Vagina (tissue), 2 donors: ENCODE measurements at regions not wholly inside any gene's neighbourhood (a gene's known extent, or its start where the extent isn't known, plus 50 kb on each side); places are given as distances from the start of the nearest gene placed in this dataset.

Source experiments
- DNase-seq, 2 donors: peaks; one replicate each; pipeline ENCODE4 v3.0.0-alpha.2; 2017; ENCODE audit errors: extremely low spot score in 2 of 2
- H3K27ac ChIP-seq: fragments of 200-600 bp; sonication (generic); one replicate; pipeline ENCODE4 v1.5.1; 2019
- H3K27me3 ChIP-seq: fragments of 200-600 bp; sonication (generic); one replicate; pipeline ENCODE4 v1.5.1; 2019
- H3K36me3 ChIP-seq, 2 donors: fragments of 200-600 bp; sonication (generic); one replicate each; pipeline ENCODE4 v1.5.1; 2017 to 2019
- H3K4me1 ChIP-seq: fragments of 200-600 bp; sonication (generic); one replicate; pipeline ENCODE4 v1.5.1; 2019
- H3K4me3 ChIP-seq, 2 donors: fragments of 200-600 bp; sonication (generic); 1 replicate in 1 of 2; 2 replicates in 1 of 2; pipeline ENCODE4 v1.5.1; 2016 to 2019
- H3K9me3 ChIP-seq: fragments of 200-600 bp; sonication (generic); one replicate; pipeline ENCODE4 v1.5.1; 2019
- POLR2A ChIP-seq, 2 donors: fragments of 450-650 bp; IDR thresholded peaks; one replicate each; pipeline ENCODE4 v1.6.1; 2017; ENCODE audit warnings: antibody characterized with exemption in 2 of 2, mild to moderate bottlenecking in 2 of 2, moderate library complexity in 2 of 2
- POLR2AphosphoS5 ChIP-seq, 2 donors: sonication (generic); formaldehyde crosslinking; IDR thresholded peaks; one replicate each; pipeline ENCODE4 v1.9.0; 2017; ENCODE audit warnings: antibody characterized with exemption in 2 of 2, mild to moderate bottlenecking in 2 of 2, low read depth in 1 of 2; ENCODE audit not compliant: insufficient read depth in 1 of 2
- intact Hi-C: fragments of 100-400 bp; cut with DNase I; formaldehyde crosslinking; loops from one replicate; pipeline ENCODE4 v1.15.1; 2023
- TF ChIP-seq, protein P1 (sequence below), 3 experiments: fragments of 450-650 bp in 2 of 3; fragments of 200-600 bp in 1 of 3; sonication (generic) in 1 of 3; IDR thresholded peaks; one replicate each; pipeline ENCODE4 v1.5.1; 2017 to 2019; ENCODE audit warnings: antibody characterized with exemption in 3 of 3, mild to moderate bottlenecking in 2 of 3, moderate library complexity in 2 of 3

DNA sequence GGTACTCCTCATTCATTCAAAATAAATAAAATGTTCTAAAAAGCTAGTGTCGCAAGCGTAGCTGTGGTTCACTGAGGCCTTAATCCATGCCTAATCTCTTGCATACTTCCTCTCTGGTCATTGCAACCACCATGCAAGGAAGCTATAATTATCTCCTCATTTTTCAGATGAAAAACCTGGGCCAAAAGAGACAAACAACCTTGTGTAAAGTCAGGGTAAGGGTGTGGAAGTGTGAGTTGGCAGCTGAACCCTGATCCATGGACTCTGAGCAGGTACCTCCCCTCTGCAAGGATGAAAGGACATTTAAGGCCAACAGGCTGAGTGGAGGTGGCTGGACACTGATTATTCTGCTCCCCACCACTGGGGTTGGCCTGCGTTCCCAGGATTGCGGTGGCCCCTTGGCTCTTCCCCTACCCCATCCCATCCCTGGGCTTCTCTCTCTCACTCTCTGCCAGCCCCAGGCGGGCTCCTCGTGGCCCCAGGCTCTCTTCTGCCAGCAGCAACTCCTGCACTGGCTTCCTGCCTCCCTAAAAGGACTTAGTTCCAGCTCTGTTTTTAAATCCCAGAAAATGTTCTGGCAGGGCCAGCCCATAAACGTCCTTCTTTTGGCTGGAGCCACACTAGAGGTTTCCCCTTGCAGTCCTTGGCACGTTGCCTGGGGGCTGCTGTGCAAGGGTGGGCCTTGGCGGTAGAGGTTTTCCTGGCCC is 72.0 kb upstream of the AFF3 start:
- Histone ChIP-seq H3K9me3 (no peaks in the 10 kb centered on the region), H3K36me3 (no peaks in the 10 kb centered on the region), H3K27ac (no peak overlapping the region), H3K27me3 (no peaks in the 10 kb centered on the region), H3K4me3 (no peak overlapping the region), H3K4me1 (peaks cover 28% of the 10 kb centered on the region)
- DNase-seq, result peak in 1 of 2 donors; percentile 69
- TF ChIP-seq POLR2A (IDR thresholded peaks at IDR 0.05), result no peak
- TF ChIP-seq POLR2AphosphoS5 (IDR thresholded peaks at IDR 0.05; ENCODE audit: insufficient read depth in 1 of 2, low read depth in 1 of 2), result peak in 1 of 2 donors; percentile 13
- TF ChIP-seq, protein P1, sequence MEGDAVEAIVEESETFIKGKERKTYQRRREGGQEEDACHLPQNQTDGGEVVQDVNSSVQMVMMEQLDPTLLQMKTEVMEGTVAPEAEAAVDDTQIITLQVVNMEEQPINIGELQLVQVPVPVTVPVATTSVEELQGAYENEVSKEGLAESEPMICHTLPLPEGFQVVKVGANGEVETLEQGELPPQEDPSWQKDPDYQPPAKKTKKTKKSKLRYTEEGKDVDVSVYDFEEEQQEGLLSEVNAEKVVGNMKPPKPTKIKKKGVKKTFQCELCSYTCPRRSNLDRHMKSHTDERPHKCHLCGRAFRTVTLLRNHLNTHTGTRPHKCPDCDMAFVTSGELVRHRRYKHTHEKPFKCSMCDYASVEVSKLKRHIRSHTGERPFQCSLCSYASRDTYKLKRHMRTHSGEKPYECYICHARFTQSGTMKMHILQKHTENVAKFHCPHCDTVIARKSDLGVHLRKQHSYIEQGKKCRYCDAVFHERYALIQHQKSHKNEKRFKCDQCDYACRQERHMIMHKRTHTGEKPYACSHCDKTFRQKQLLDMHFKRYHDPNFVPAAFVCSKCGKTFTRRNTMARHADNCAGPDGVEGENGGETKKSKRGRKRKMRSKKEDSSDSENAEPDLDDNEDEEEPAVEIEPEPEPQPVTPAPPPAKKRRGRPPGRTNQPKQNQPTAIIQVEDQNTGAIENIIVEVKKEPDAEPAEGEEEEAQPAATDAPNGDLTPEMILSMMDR (IDR thresholded peaks at IDR 0.05), result no peak
- intact Hi-C loops, result no loop called here

DNA sequence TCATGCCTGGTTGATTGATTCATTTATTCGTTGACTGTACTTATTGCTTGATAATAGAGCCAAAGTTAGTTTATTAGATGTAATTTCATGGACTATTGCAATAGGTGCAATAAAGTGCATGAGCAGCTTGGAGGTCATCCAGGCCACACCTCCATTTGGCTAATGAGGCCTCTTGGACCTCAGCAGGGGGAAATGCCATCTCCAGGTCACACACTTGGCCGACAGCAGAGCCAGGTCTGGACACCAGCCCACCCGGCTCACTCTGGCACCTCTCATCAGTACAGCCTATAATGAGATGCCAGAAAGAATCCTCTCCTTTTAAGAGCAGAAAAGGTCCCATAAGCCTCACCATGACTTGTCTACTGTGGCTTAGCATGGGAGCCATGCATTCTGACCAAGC is 71.2 kb upstream of the AFF3 start:
- Histone ChIP-seq H3K4me3 (no peak overlapping the region), H3K9me3 (no peaks in the 10 kb centered on the region), H3K27ac (no peak overlapping the region), H3K27me3 (no peaks in the 10 kb centered on the region), H3K4me1 (peaks cover 28% of the 10 kb centered on the region), H3K36me3 (no peaks in the 10 kb centered on the region)
- intact Hi-C loops, result no loop called here
- DNase-seq, result no peak
- TF ChIP-seq, protein P1 (IDR thresholded peaks at IDR 0.05), result no peak
- no peak for TF ChIP-seq POLR2A (IDR thresholded peaks at IDR 0.05)
- TF ChIP-seq POLR2AphosphoS5 (IDR thresholded peaks at IDR 0.05; ENCODE audit: insufficient read depth in 1 of 2, low read depth in 1 of 2), result no peak

DNA sequence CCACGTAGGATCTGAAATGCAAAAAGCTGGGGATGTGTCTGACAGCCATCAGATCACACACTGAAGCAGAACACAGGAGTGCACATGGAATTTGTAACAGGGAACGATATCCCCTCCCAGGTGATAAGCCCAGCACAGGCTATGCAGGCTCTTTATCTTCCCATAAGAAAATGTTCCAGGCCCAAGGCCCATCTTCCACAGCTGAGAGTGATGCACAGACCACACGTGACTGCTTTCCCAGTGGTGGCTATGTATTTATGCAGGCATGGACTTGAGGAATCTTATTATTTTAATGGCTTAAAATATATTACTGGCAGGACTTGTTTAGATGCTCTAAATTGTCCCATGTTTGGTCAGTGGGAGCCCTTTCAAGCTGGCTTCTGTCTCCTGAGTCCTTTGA is 70.5 kb upstream of the AFF3 start:
- no peak overlapping the region for H3K27ac ChIP-seq
- intact Hi-C loops, result no loop called here
- no peak for TF ChIP-seq POLR2AphosphoS5 (IDR thresholded peaks at IDR 0.05; ENCODE audit: insufficient read depth in 1 of 2, low read depth in 1 of 2)
- TF ChIP-seq, protein P1 (IDR thresholded peaks at IDR 0.05), result no peak
- TF ChIP-seq POLR2A (IDR thresholded peaks at IDR 0.05), result no peak
- H3K36me3 ChIP-seq, result no peaks in the 10 kb centered on the region
- H3K27me3 ChIP-seq, result no peaks in the 10 kb centered on the region
- no peak overlapping the region for H3K4me3 ChIP-seq
- no peaks in the 10 kb centered on the region for H3K9me3 ChIP-seq
- no peak for DNase-seq
- peaks cover 28% of the 10 kb centered on the region for H3K4me1 ChIP-seq

DNA sequence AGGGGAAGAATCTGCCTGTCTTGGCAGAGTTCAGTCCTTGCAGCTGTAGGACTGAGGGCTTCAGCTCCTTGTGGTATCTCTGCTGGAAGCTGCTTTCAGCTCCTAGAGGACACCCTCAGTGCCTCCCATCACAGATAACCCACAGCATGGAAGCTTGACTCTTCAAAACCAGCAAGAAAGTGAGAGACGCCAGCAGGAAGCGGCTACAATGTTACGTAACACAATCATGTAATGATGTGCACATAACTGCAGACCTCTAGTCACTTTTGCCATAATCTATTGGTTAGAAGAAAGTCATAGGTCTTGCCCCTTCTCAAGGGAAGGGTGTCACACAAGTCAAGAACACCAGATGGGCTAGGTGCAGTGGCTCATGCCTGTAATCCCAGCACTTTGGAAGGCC is 69.1 kb upstream of the AFF3 start:
- Histone ChIP-seq H3K4me1 (peaks cover 28% of the 10 kb centered on the region), H3K9me3 (no peaks in the 10 kb centered on the region), H3K4me3 (no peak overlapping the region), H3K27me3 (no peaks in the 10 kb centered on the region), H3K27ac (no peak overlapping the region), H3K36me3 (no peaks in the 10 kb centered on the region)
- TF ChIP-seq POLR2A (IDR thresholded peaks at IDR 0.05) (no peak), POLR2AphosphoS5 (IDR thresholded peaks at IDR 0.05; ENCODE audit: insufficient read depth in 1 of 2, low read depth in 1 of 2) (no peak)
- TF ChIP-seq, protein P1 (IDR thresholded peaks at IDR 0.05), result no peak
- intact Hi-C loops, result no loop called here
- no peak for DNase-seq

DNA sequence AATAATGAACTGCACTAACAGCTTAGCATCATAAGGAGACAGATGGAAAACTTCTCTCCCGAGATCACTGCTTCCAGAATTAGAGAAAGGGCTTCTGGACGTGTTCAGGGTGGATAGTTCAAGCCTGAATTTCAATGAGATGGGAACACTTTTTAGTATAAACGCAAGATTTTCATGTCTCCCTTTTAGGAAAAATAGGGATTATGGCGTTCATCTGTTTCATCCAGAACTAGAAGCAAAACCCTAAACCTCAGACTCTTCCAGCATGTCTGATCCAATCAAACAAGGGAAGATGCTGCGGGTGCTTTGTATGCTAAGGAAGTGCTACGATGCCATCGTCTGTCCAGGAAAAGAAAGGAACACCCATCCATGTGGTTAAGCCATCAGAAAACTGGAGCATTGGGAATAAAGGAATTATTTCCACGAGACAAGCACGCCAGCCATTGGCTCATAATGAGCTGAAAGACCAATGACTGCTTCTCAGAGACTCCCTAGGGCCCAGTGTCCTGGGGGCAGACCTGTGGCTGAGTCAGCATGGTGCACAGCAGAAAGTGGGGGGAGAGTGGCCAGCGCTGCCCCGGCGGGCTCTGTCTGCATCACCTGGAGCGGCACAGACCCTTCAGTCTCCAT is 65.9 kb upstream of the AFF3 start:
- Histone ChIP-seq H3K4me1 (peaks cover 5% of the 10 kb centered on the region), H3K36me3 (no peaks in the 10 kb centered on the region), H3K9me3 (no peaks in the 10 kb centered on the region), H3K27ac (no peak overlapping the region), H3K4me3 (no peak overlapping the region), H3K27me3 (no peaks in the 10 kb centered on the region)
- no peak for DNase-seq
- no peak for TF ChIP-seq POLR2A (IDR thresholded peaks at IDR 0.05)
- TF ChIP-seq, protein P1 (IDR thresholded peaks at IDR 0.05), result no peak
- TF ChIP-seq POLR2AphosphoS5 (IDR thresholded peaks at IDR 0.05; ENCODE audit: insufficient read depth in 1 of 2, low read depth in 1 of 2), result no peak
- intact Hi-C loops, result no loop called here
